LNCaP clone FGC (cell line): ENCODE measurements at regions not wholly inside any gene's neighbourhood (a gene's known extent, or its start where the extent isn't known, plus 50 kb on each side); places are given as distances from the start of the nearest gene placed in this dataset.
A peak's percentile ranks its signal among the peaks of the same experiment; 100 is the strongest.

ENCODE experiments used
- DNase-seq: peaks from one replicate; pipeline ENCODE4 v3.0.0-alpha.2; 2011; ENCODE audit warnings: low read depth
- H3K4me3 ChIP-seq: 2 replicates; pipeline ENCODE4 v1.5.1; 2011; ENCODE audit warnings: mild to moderate bottlenecking, low read depth, low read length, control low read depth
- CTCF ChIP-seq: IDR thresholded peaks from 2 replicates; pipeline ENCODE4 v1.5.1; 2012; ENCODE audit warnings: mild to moderate bottlenecking; ENCODE audit not compliant: control insufficient read depth, insufficient read depth; ENCODE audit errors: extremely low read depth

GRCh38 chr2:144239306-144239705 lies 280.6 kb downstream of the ZEB2 start:
- TF ChIP-seq CTCF = no peak
- no peak for DNase-seq
- H3K4me3 ChIP-seq = no peak overlapping the region

- H3K4me3 ChIP-seq = no peak overlapping the region
- TF ChIP-seq CTCF = no peak
- peak; percentile 64 for DNase-seq
Measured at GRCh38 chr2:144237830-144238627, 281.9 kb downstream of the ZEB2 start.

- no peak for DNase-seq
- TF ChIP-seq CTCF = no peak
- no peak overlapping the region for H3K4me3 ChIP-seq
Measured at GRCh38 chr2:144237108-144237507, 282.8 kb downstream of the ZEB2 start.

- no peak for TF ChIP-seq CTCF
- H3K4me3 ChIP-seq = no peak overlapping the region
- no peak for DNase-seq
Measured at GRCh38 chr2:144235050-144235449, 284.9 kb downstream of the ZEB2 start.

GRCh38 chr2:144234542-144234871 lies 285.4 kb downstream of the ZEB2 start:
- no peak overlapping the region for H3K4me3 ChIP-seq
- no peak for DNase-seq
- TF ChIP-seq CTCF = no peak

GRCh38 chr2:144233733-144234541 lies 286.0 kb downstream of the ZEB2 start:
- H3K4me3 ChIP-seq = no peak overlapping the region
- no peak for TF ChIP-seq CTCF
- DNase-seq = no peak
